K562 (cell line): ENCODE measurements at regions not wholly inside any gene's neighbourhood (a gene's known extent, or its start where the extent isn't known, plus 50 kb on each side); places are given as distances from the start of the nearest gene placed in this dataset.

Experiments used
- ARNT ChIP-seq, 2 experiments: fragments of 450-650 bp; IDR thresholded peaks; 2 replicates each; pipeline ENCODE4 v1.6.1; 2016; ENCODE audit warnings: mild to moderate bottlenecking in 1 of 2
- CUX1 ChIP-seq: fragments of 200-800 bp; sonication (Bioruptor generic); IDR thresholded peaks from 2 replicates; pipeline ENCODE4 v1.6.1; 2016; ENCODE audit warnings: missing genetic modification characterization, missing compliant biosample characterization
- GABPA ChIP-seq: fragments of 200-800 bp; sonication (Bioruptor generic); conservative IDR thresholded peaks from 2 replicates; pipeline ENCODE4 v1.6.1; 2016; ENCODE audit warnings: low read depth, missing genetic modification characterization, missing compliant biosample characterization
- GATAD2A ChIP-seq: fragments of 450-650 bp; IDR thresholded peaks from 2 replicates; pipeline ENCODE4 v1.6.1; 2017
- HDAC2 ChIP-seq: fragments of 450-650 bp; IDR thresholded peaks from 2 replicates; pipeline ENCODE4 v1.6.1; 2016; ENCODE audit warnings: mild to moderate bottlenecking
- HMBOX1 ChIP-seq: sonication (generic); IDR thresholded peaks from 2 replicates; pipeline ENCODE4 v1.6.1; 2016
- HMG20A ChIP-seq: fragments of 450-650 bp; formaldehyde crosslinking; conservative IDR thresholded peaks from 2 replicates; pipeline ENCODE4 v1.4.0; 2020; ENCODE audit warnings: mild to moderate bottlenecking, mixed read lengths
- IRF9 ChIP-seq: fragments of 450-650 bp; IDR thresholded peaks from 2 replicates; pipeline ENCODE4 v1.6.1; 2016; ENCODE audit warnings: missing biosample characterization, missing genetic modification characterization
- JUN ChIP-seq, 2 experiments: sonication (generic) in 1 of 2; formaldehyde crosslinking in 1 of 2; IDR thresholded peaks; 2 replicates each; pipeline versions ENCODE4 v1.6.1 to v1.8.0; 2012 to 2022; ENCODE audit warnings: borderline replicate concordance in 2 of 2, mild to moderate bottlenecking in 2 of 2, improper control_type of control experiment in 1 of 2, low read depth in 1 of 2, low read length in 1 of 2, missing genetic modification reagents in 1 of 2
- KLF6 ChIP-seq: fragments of 250-450 bp; sonication (Bioruptor Pico); IDR thresholded peaks from 2 replicates; pipeline ENCODE4 v1.4.0; 2020; ENCODE audit warnings: mild to moderate bottlenecking, moderate library complexity, borderline replicate concordance
- NONO ChIP-seq, 2 experiments: fragments of 200-400 bp in 1 of 2; fragments of 450-650 bp in 1 of 2; formaldehyde crosslinking in 1 of 2; IDR thresholded peaks; 2 replicates each; pipeline ENCODE4 v1.6.1; 2017; ENCODE audit warnings: low read depth in 2 of 2, mild to moderate bottlenecking in 2 of 2, moderate library complexity in 2 of 2, low read length in 1 of 2
- PHB ChIP-seq: fragments of 250-450 bp; sonication (Bioruptor Pico); IDR thresholded peaks from 2 replicates; pipeline ENCODE4 v1.5.0; 2021
- PHB2 ChIP-seq: fragments of 450-650 bp; IDR thresholded peaks from 2 replicates; pipeline ENCODE4 v1.6.1; 2017; ENCODE audit warnings: low read depth
- SMARCC2 ChIP-seq: fragments of 450-650 bp; IDR thresholded peaks from 2 replicates; pipeline ENCODE4 v1.6.1; 2017; ENCODE audit warnings: antibody characterized with exemption, moderate library complexity, mild to moderate bottlenecking, low read depth
- ZBTB11 ChIP-seq, 3 experiments: fragments of 200-800 bp in 1 of 3; fragments of 250-450 bp in 1 of 3; fragments of 450-650 bp in 1 of 3; sonication (Bioruptor Pico) in 1 of 3; sonication (Bioruptor generic) in 1 of 3; formaldehyde crosslinking in 1 of 3; IDR thresholded peaks; 2 replicates each; pipeline versions ENCODE4 v1.6.1 to v1.8.0; 2016 to 2022; ENCODE audit warnings: mild to moderate bottlenecking in 2 of 3, missing genetic modification characterization in 2 of 3, missing compliant biosample characterization in 1 of 3, moderate library complexity in 1 of 3
- ZFX ChIP-seq: sonication (generic); formaldehyde crosslinking; IDR thresholded peaks from 2 replicates; pipeline ENCODE4 v1.8.0; 2022; ENCODE audit warnings: mild to moderate bottlenecking, missing genetic modification reagents, moderate library complexity
- ZNF217 ChIP-seq: sonication (generic); formaldehyde crosslinking; IDR thresholded peaks from 2 replicates; pipeline ENCODE4 v1.8.0; 2022; ENCODE audit warnings: mild to moderate bottlenecking, missing genetic modification reagents
- ZNF41 ChIP-seq: fragments of 250-450 bp; sonication (Bioruptor Pico); conservative IDR thresholded peaks from 2 replicates; pipeline ENCODE4 v1.4.0; 2020; ENCODE audit warnings: mild to moderate bottlenecking

GRCh38 chr4:110248831-110249253, 50.4 kb upstream of the ELOVL6 start (continued):
- TF ChIP-seq HMBOX1 (peak; percentile 43; the same call in 1 of the 2 replicates), NONO (IDR thresholded peaks at IDR 0.05; ENCODE audit: low read depth in 2 of 2, low read length in 1 of 2) (peak in 1 of 2 experiments; percentile 90; a peak in 1 of 4 replicates), ARNT (IDR thresholded peaks at IDR 0.05) (peak; percentile 95 to 96), PHB (CRISPR knock-in tag) (no peak), ZNF217 (no peak), KLF6 (CRISPR knock-in tag) (peak; percentile 51; the same call in 1 of the 2 replicates), PHB2 (peak; percentile 98), ZBTB11 (CRISPR knock-in tag; IDR thresholded peaks at IDR 0.05) (peak in 1 of 3 experiments; percentile 88; a peak in 2 of 6 replicates), GABPA (tag) (peak; percentile 36), ZNF41 (CRISPR knock-in tag) (peak; percentile 100), HMG20A (CRISPR knock-in tag) (no peak), ZFX (CRISPR knock-in tag) (no peak), IRF9 (tag) (no peak), CUX1 (peak; percentile 94), JUN (IDR thresholded peaks at IDR 0.05; ENCODE audit: borderline replicate concordance, low read depth, low read length) (0 out of 2 replicates have a peak, but pooled peaks have one; percentile 36), JUN (CRISPR knock-in tag; IDR thresholded peaks at IDR 0.05; ENCODE audit: borderline replicate concordance) (no peak), SMARCC2 (peak; percentile 97), GATAD2A (0 out of 2 replicates have a peak, but pooled peaks have one; percentile 30), HDAC2 (peak; percentile 85)
